SH-SY5Y (cell line): ENCODE measurements at regions not wholly inside any gene's neighbourhood (a gene's known extent, or its start where the extent isn't known, plus 50 kb on each side); places are given as distances from the start of the nearest gene placed in this dataset.

Source experiments
- GATA2 ChIP-seq: IDR thresholded peaks from 2 replicates; pipeline ENCODE4 v1.6.1; 2011; ENCODE audit warnings: mild to moderate bottlenecking, low read depth, low read length
- GATA3 ChIP-seq: IDR thresholded peaks from 2 replicates; pipeline ENCODE4 v1.6.1; 2011; ENCODE audit warnings: low read depth, mild to moderate bottlenecking, low read length, moderate library complexity

- TF ChIP-seq GATA3 (no peak), GATA2 (no peak)
Measured at GRCh38 chr2:51888120-51888519, 856.2 kb upstream of the NRXN1 start.
